ENCODE measurements at regions not wholly inside any gene's neighbourhood (a gene's known extent, or its start where the extent isn't known, plus 50 kb on each side); places are given as distances from the start of the nearest gene placed in this dataset.

DNA sequence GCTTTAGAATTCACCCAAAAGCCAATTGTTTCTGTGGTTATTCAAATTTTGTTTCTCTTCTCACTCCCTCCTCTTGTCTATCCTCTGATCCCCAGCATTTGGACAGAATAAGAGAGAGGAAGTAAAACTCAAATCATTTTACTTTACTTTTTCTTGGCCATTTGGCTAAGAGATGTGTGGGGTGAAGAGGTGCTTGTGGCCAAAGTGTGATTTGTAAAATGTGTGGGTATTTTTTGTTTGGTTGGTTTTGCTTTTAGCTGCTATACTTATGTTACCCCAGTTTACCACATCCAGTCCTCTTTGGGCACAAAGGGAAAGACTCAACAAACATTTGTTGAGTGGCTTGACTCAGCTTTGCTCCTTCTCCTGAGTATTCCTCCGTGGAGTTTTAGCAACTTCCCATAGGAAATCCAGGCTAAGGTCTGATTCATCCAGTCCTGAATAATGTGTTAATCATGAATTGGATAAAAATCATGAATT lies 109.1 kb upstream of the CYP1B1 start:
- Histone ChIP-seq H3K27me3 (ENCODE audit: control insufficient read depth, insufficient read depth, low read length) (no peaks in the 10 kb centered on the region), H3K14ac (replicated peaks; ENCODE audit: low read depth, low read length) (peak overlapping the region; percentile 5; the same call in 1 of the 2 replicates), H3K23ac (ENCODE audit: low read depth, low read length) (no peak overlapping the region), H2BK5ac (ENCODE audit: low read depth, low read length, poor library complexity, severe bottlenecking) (no peak overlapping the region), H4K5ac (ENCODE audit: low read depth, low read length) (0 out of 2 replicates have a peak overlapping the region, but pooled peaks have one; percentile 51), H3K9ac (ENCODE audit: low read depth, low read length) (no peak overlapping the region), H3K56ac (ENCODE audit: extremely low read depth, insufficient read depth, low read length) (no peak overlapping the region), H3K4me3 (ENCODE audit: insufficient read depth, low read depth, low read length) (no peak overlapping the region), H4K20me1 (ENCODE audit: insufficient read depth, low read length) (no peaks in the 10 kb centered on the region), H2AK9ac (replicated peaks; ENCODE audit: low read depth, low read length, poor library complexity) (no peak overlapping the region), H3K4me2 (ENCODE audit: low read depth, low read length) (no peak overlapping the region), H3K9me1 (ENCODE audit: insufficient read depth, low read length) (no peaks in the 10 kb centered on the region), H2BK15ac (ENCODE audit: low read depth, low read length) (no peak overlapping the region), H2BK120ac (ENCODE audit: low read depth, low read length) (no peak overlapping the region), H2BK20ac (ENCODE audit: low read depth, low read length) (no peak overlapping the region), H3K4ac (ENCODE audit: low read depth, low read length) (no peak overlapping the region; the same call in 1 of the 2 replicates), H3K79me1 (ENCODE audit: low read depth in 1 of 2, low read length in 2 of 2) (no peaks in the 10 kb centered on the region), H3K18ac (ENCODE audit: low read depth, low read length) (peak overlapping the region; percentile 62; the same call in 1 of the 2 replicates), H2AK5ac (ENCODE audit: low read depth, low read length) (no peak overlapping the region), H3K36me3 (ENCODE audit: control insufficient read depth, insufficient read depth, low read length) (no peaks in the 10 kb centered on the region), H3K4me1 (ENCODE audit: control insufficient read depth, insufficient read depth, low read length) (no peaks in the 10 kb centered on the region), H2AFZ (replicated peaks; ENCODE audit: low read length, poor library complexity) (no peak overlapping the region), H3K9me3 (ENCODE audit: control insufficient read depth, insufficient read depth, low read length) (no peaks in the 10 kb centered on the region), H4K8ac (ENCODE audit: low read depth in 2 of 2, low read length in 2 of 2) (no peak overlapping the region), H4K91ac (ENCODE audit: insufficient read depth, low read depth, low read length) (no peak overlapping the region), H3K27ac (ENCODE audit: insufficient read depth, low read length) (no peak overlapping the region; the same call in 1 of the 2 replicates)
- peak; percentile 73 for DNase-seq
- POLR2A ChIA-PET (ENCODE audit: unreplicated experiment), result no interaction called here
- CTCF ChIA-PET, result no interaction called here
- dilution Hi-C loops (cut with HindIII; ENCODE audit: low sequenced_read_pairs, unreplicated experiment), result no loop called here
- peak; percentile 44; the same call in 1 of the 2 replicates for ATAC-seq (ENCODE audit: low read depth)
- TF ChIP-seq, protein P1, sequence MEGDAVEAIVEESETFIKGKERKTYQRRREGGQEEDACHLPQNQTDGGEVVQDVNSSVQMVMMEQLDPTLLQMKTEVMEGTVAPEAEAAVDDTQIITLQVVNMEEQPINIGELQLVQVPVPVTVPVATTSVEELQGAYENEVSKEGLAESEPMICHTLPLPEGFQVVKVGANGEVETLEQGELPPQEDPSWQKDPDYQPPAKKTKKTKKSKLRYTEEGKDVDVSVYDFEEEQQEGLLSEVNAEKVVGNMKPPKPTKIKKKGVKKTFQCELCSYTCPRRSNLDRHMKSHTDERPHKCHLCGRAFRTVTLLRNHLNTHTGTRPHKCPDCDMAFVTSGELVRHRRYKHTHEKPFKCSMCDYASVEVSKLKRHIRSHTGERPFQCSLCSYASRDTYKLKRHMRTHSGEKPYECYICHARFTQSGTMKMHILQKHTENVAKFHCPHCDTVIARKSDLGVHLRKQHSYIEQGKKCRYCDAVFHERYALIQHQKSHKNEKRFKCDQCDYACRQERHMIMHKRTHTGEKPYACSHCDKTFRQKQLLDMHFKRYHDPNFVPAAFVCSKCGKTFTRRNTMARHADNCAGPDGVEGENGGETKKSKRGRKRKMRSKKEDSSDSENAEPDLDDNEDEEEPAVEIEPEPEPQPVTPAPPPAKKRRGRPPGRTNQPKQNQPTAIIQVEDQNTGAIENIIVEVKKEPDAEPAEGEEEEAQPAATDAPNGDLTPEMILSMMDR (conservative IDR thresholded peaks at IDR 0.05; ENCODE audit: low read depth, low read length), result no peak
- TF ChIP-seq NFE2L2 (IDR thresholded peaks at IDR 0.05; ENCODE audit: low read depth, low read length) (no peak), SMC3 (IDR thresholded peaks at IDR 0.05; ENCODE audit: low read depth, low read length) (no peak), MAZ (IDR thresholded peaks at IDR 0.05; ENCODE audit: borderline replicate concordance, low read depth, low read length) (no peak), MXI1 (IDR thresholded peaks at IDR 0.05; ENCODE audit: borderline replicate concordance, low read depth, low read length) (no peak), POLR2A (IDR thresholded peaks at IDR 0.05; ENCODE audit: low read depth, low read length) (no peak), MAFK (IDR thresholded peaks at IDR 0.05; ENCODE audit: low read depth, low read length) (no peak), CEBPB (IDR thresholded peaks at IDR 0.05; ENCODE audit: low read depth, low read length) (no peak), RCOR1 (IDR thresholded peaks at IDR 0.05; ENCODE audit: insufficient replicate concordance, low read length) (no peak), RAD21 (IDR thresholded peaks at IDR 0.05; ENCODE audit: low read length) (no peak), BHLHE40 (IDR thresholded peaks at IDR 0.05; ENCODE audit: low read depth, low read length) (no peak), CHD1 (IDR thresholded peaks at IDR 0.05; ENCODE audit: low read depth, low read length) (no peak)
- TF ChIP-seq, protein P2, sequence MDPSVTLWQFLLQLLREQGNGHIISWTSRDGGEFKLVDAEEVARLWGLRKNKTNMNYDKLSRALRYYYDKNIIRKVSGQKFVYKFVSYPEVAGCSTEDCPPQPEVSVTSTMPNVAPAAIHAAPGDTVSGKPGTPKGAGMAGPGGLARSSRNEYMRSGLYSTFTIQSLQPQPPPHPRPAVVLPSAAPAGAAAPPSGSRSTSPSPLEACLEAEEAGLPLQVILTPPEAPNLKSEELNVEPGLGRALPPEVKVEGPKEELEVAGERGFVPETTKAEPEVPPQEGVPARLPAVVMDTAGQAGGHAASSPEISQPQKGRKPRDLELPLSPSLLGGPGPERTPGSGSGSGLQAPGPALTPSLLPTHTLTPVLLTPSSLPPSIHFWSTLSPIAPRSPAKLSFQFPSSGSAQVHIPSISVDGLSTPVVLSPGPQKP (IDR thresholded peaks at IDR 0.05; ENCODE audit: borderline replicate concordance, low read depth, low read length), result no peak
- TF ChIP-seq, protein P3, sequence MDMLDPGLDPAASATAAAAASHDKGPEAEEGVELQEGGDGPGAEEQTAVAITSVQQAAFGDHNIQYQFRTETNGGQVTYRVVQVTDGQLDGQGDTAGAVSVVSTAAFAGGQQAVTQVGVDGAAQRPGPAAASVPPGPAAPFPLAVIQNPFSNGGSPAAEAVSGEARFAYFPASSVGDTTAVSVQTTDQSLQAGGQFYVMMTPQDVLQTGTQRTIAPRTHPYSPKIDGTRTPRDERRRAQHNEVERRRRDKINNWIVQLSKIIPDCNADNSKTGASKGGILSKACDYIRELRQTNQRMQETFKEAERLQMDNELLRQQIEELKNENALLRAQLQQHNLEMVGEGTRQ (IDR thresholded peaks at IDR 0.05; ENCODE audit: low read depth, low read length), result no peak
- in situ Hi-C loops (cut with MboI; ENCODE audit: low sequenced_read_pairs), result no loop called here
- intact Hi-C loops (cut with micrococcal nuclease), result no loop called here
- no TSS peak for BruUV-seq (replicated peaks)
- no CpG with 5 or more reads among the region's 1 CpG for WGBS, 2 experiments (ENCODE audit: extremely low coverage in 2 of 2, insufficient read length in 1 of 2)
